Stimulated activated CD8-positive, alpha-beta memory T cell treated with anti-CD3 and anti-CD28 coated beads, Interleukin-7, amount 100 ng/mL, for 4 hours (primary cell): ENCODE measurements at regions not wholly inside any gene's neighbourhood (a gene's known extent, or its start where the extent isn't known, plus 50 kb on each side); places are given as distances from the start of the nearest gene placed in this dataset.

Experiments used
- DNase-seq, 2 donors: peaks; one replicate each; pipeline ENCODE4 v3.0.0-alpha.2; 2020; ENCODE audit warnings: low read depth in 2 of 2

DNA sequence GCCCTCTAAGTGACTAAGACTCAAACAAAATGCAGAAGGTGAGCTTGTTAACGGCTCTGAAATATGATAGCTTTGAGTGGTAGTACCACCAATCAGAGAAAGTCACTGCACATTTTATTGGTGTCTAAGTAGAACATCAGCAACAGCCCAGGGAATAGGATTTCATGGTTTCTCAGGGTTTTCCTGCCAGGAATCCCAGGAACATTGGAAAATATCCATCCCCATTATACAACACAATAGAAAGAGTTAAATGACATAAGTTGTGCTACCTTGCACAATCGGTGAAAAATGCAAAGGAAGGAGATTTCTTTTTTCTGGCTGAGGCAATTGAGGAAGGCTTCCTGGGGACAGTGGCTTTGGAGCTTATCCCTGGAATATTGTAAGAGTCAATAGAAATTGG lies 283.1 kb downstream of the HLX start:
- no peak for DNase-seq

DNA sequence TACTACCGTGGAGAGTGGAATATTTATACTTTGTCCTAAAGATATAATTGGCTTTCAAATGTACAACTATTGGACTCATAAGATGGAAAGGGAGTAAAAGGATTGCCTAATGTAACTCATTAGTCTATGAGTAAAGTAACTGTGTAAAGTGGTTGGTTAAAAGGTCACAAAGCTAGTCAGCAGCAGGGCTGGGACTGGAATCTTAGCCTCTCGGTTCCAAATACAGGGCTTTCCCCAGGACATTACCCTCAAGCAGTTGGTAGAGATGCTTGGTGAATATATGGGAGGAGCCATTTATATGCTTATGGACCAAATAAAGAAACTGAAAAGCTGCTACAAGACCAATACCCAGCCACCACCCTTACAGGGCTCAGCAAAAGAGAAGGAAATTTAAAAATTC lies 283.7 kb downstream of the HLX start:
- no peak for DNase-seq

DNA sequence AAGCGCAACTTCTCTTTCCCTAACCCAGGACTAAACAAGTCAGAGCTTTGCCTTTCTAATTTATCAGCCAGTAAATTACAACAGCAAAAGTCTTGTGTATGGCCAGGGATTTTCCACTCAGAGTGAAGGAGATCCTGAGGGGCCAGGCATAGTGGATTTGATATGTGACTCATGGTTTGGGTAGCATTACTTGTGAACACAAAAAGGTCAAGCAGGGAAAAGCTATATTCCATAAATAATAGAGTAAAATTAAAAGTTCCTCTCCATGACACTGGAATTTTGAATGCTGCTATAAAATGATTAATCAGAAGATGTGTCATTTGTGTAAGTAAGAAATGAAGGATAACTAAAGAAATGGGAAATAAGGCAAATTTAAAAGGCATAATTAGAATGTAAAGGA lies 284.8 kb downstream of the HLX start:
- DNase-seq, result no peak

DNA sequence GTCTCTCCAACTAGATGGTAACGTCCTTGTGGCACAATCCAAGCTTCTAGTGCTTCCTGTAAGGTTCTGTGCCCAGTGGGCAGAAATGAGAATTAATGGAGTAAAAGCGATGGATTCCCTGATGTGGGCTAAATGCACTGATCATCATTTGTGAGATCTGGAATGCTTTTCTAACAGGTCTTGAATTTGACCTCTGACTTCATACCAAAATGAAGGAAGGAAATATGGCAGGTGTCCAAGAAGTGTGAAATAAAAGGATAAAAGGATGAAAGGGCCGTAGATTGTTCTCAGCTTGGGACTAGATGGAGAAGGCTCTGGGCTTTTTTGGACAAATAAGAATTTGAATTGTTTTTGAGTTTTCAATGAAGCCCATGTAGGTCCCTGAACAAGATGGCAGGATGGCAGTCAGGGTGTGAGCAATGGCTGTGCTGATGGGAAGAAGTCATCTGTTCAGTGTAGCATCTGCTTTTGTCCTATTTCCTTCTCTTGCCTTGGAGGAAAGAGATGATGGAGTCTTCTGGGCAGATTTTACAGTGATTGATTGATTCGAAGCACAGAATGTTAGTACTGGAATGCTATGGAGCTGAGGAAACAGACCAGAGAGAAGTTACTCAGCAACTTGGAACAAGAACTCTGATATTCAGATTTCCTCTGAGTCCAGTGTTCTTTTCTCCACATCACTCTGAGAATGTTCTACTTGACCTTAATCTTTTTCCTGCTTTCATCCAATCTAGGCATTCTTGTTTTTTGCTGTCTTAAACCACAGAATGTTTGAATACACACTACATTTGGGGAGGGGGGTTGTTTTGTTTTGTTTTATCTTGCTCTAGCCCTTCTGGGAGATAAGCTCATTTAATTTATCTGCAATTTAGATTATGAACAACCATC lies 286.0 kb downstream of the HLX start:
- DNase-seq, result no peak

DNA sequence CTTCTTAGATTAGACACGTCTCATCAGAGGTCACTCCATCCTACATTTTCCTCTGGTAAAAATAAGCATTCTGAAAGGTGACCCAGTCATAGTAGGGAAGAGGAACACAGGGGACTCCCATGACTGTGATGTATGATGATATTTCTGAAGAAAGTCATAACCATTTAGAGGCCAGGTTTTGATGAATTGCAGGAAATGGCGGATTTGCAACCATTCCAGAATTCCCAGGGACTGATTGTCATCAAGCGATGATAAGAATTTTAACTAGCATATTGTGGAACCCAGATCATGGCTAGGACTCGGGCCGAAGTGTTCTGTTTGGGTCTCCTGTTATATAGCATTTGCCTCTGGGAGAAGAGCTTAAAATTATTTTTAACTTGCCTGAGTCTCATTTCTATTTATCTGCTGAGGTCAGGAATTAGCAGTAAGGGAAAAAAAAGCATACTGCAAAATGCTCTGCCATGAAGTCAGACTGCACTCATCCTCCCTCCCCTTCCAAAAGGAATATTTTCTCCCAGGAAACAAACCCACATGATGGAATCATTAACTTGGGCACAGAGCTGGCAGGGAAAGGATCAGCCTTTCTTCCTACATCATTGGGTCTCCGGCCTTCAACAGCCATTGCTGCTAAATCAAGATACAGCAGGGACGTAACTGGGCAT lies 286.7 kb downstream of the HLX start:
- no peak for DNase-seq

DNA sequence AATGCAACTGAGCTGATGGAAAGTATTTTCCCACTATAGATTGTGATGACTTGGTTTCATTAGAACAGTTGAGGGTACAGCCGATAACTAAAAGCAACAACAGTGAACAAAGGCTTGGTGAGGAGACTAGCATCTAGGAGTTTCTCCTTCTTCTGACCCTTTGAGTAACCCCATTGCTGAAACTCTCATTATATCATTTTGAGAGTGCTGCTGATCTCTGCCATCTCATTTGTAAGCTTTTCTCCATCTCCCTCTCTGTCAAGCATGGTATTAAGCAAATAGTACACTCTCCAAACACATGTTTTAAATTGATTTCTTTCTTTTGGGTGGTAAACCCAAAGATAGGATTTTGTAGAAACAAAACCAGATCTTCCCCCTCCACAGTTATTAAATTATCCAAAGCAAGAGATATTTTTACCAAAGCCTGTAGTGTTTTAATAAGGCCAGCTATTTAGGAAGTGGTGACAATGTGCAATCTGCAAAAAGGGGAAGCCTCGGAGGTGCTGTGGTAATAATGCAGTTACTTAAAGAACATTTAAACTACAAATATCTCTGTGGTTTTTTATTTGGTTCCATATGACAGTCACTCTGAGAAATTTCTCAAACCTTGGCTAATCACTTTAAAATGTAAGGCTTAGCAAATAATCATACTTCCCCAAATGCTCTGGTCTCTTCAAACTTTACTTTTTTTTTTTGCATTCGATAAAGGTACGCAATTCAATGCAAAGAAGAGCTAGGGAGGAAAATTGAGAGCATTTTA lies 287.5 kb downstream of the HLX start:
- no peak for DNase-seq

DNA sequence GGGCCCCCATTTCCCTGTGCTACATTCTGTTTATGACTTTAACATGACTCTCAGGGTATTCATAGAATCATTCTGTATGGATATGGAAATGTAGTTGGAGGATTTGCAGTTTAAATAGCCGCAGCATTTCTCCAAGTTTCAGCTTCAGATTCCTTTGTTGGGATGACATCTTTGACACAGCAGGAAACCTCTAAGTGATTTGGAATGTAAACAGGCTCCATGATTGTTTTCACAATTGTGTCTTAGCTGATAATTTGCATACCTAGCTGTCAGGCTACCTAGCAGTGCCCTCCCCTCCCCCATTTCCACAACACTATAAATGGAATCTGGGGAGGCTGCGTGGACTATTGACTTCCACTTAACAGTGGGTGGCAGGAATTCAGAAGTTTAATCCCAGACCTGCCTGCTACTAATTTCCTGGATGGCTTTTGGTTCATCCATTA lies 290.2 kb downstream of the HLX start:
- no peak for DNase-seq

DNA sequence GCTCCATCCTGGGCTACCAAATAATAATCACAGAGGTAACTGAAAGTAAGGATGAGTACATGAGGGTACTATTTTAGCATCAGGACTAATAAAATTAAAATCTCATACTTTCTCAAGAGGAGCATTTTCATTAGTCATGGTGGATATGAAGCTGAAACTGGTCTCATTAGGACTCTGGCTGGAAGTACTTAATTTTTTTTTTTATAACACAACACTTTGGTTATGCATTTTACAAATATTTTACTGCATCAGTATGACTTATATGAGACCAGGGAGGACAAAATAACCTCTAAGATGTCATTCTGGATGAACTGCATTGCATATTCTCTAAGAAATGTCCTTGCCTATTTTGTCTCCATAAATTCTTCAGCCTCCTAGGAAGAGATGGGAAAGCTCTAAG lies 290.9 kb downstream of the HLX start:
- no peak for DNase-seq

DNA sequence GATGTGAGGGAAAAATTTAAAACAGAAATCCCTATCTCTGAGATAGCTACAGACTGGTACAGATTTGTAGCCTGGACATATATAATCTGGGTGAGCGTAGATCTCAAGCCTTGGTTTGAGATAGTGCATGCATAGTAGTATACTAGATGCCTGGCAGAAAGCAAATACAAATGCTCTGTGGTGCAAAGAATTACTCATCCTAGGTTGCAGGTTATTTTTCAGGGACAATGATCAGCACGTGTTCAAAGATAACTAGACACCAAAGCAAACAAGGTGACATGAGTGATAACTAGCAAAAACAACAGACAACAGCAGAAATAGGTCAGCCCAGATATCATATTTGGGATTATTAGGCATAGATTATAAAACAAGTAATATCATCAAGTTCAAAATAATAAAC lies 292.5 kb downstream of the HLX start:
- no peak for DNase-seq

DNA sequence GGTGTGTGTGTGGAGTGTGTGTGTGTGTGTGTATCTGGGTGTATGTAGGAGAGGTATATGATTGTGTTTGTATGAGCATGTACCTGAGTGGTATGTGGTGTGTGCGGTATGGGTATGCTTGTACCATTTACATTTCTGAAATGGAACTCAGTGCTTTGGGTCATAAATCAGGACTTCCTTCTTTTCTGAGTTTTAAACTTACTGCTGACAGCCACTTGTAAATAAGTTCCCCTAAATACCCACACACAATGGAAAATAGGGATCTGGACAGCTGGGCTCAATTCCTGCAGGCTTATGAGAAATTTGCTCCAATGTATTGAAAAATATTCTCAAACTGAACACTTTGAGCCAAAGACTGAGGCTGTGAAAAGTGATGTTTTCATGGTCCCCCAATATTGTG lies 293.6 kb downstream of the HLX start:
- no peak for DNase-seq

DNA sequence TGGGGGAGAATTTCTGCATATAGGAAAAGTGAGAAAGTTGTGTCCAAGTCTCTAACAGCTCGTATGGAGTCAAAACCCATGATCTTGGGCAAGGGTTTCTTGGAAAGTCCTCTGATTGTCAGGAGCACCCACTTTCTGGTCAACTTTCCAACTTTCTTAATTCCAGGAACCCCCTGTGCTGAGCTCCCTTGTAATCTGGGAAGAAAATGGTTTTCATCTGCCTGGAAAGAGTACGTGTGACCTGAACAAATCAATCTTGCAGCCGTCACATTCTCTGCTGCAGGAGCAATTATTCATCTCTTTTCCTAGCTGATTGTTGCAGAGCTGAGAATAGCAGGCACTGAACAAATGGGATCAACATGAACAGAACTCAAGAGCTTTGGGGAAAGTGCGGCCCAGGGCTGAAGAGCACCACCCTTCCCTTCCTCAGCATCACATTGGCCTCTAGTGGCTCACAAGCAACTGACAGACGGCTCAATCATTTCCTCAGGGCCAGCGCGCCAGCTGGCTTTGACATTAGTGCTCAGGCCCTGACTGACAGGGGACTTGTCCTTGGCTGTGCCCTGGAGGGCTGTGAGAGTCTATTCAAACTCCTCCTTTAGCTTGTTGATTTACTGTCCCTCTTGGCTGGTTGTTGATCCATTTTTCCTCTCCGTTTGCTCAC lies 295.2 kb downstream of the HLX start:
- no peak for DNase-seq

DNA sequence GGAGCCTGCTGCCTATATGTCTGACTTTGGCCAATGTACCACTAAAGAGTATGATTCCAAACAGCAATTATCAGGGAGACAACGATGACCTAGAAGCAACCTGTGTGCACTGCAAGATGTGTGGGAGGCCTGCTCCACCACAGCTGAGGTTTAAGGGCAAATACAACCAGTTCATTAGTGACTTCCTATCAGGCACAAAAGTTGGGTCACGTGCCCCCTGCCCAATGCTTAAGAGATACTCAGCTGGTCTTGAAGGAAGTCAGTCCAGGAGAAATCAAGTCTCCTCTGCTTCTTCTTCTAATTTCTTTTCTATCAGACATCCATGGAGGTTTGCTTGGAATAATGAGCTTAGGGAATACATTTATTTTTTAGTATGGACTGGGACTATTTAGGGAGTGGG lies 296.0 kb downstream of the HLX start:
- no peak for DNase-seq

DNA sequence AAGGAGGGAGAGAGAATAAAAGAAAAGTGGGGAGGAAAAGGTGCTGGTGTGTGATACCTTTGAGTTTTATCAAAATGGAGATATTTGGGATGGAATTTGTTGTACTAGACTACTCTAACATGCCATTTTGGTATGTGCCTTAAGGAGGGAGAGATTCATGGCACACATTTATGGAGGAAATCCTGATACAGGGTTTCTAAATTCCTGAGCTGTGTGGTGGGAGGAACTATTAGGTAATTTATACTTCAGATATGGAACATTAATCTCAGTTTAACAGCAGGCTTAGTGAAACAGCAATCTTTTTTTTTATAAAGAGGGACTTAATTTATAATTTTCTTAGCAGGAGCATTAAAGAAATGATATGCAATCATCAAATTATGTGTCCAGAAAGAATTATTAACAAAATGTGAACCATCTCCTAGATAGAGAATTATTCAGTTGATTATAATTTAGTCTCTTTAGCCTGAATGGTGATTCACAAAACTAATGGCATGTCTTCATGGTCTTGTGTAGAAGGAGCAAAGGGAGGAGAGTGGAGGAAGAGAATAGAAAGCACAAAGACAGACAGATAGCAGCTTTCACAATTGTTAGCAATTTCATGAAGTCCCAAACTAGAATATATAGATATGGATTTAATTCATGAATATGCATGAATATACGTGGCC lies 301.6 kb downstream of the HLX start:
- DNase-seq, result no peak

DNA sequence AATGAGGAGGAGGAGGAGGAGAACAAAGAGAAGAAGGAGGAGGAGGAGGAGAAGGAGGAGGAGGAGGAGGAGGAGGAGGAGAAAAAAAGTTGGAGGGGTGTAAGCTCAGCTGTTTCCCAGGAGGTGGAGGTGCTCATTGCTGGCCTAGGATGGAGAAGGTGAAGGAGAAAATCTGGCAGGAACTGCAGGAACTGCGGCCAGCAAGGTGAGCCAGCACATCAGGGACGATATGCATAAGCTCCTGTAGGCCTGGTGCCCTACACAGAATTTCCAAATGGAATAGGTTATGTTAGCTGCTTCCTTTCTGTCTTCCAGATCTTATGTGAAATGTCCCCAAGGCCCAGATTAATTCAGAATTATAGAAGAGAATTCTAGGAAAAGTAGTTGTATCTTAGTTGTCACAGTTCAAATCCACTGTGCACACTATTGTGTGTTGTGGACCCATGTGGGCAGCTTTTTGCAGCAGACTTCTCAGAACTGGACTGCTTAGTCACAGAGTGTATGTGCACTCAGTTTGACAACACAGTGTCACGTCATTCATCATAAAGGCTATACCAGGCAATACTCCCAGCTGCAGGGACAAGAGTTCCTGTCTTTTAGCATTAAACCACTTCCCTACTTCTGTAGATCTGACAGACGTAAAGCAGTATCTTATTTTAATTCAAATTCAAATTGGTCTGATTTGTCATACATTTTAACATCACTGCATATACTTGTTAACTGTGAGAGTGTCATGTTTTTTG lies 303.7 kb downstream of the HLX start:
- no peak for DNase-seq

DNA sequence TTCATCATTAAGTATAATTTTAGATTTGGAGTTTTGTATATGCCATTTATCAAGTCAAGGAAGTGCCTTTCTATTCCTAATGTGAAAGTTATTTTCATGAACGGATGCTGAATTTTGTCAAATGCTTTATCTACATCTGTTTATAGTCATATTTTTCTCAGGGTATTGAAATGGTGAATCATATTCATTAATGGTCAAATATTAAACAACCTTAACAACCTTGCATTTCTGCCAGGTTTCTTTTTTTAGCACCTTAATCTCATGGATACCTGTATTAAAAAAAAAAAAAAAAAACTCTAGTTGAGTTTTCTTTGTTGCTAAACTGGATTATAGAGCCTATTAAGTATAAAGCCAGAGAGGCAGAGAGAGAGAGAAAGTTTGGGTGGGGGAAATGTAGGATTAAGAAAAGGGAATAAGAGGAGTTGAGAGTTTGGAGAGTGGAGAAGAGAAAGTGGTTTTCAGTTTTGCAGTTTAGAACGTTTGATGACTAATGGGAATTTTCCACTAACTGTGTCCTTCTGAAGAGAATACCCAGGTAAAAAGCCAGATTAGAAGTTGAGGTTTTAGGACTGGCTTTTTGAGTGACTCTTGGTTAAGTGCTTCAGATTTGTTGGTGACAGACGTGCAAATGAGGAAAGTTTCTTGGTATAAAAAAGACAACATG lies 305.0 kb downstream of the HLX start:
- no peak for DNase-seq

DNA sequence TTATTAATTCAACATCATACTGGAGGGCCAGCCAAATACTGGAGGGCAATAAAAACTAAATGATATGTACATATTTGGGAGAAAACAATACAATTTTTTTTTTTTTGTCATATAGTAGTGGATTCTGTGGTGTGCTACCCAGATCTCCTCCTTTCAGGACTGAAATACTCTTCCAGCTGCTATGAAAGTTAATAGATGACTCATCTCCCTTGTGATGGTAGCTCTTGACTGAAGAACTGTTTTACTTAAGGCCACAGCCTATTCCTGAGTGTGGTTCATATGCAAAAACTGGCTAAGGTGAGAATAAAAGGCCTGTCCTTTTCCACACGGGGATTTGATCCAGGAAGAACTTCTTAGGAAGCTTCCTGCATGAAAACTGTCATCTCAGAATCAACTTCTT lies 307.9 kb downstream of the HLX start:
- DNase-seq, result no peak

DNA sequence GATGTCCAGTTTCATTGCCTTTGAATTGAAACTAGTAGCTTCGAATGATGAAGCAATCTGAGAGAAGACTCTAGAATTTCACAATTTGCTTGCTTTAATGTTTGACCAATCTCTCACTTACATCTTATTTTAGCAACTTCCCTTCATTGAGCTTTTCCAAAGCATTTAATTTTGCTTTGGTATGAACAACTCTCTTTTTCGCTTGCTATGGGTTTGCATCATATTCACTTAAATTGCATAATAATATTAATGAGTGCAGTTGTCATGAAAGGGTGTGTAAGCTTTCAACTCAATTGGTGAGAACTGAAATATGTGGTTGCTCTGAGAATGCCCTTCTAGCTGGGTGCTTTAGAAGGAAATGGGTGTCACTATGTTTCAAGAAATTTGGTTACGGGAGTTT lies 309.2 kb downstream of the HLX start:
- no peak for DNase-seq

DNA sequence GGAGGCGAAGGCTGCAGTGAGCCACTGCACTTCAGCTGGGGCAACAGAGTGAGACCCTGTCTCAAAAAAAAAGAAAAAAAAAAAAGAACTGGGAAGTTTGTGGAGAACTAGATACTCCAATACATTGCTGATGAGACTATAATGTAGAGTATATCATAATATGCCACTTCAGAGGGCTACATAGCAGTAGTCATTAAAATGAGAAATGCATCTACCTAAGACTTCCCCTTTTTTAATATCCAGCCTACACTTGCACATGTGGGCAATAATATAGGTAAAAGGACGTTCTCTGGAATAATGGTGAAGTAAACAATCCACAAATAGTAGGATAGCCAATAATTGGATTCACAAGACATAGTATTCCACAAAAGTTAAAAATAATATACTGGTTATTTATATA lies 311.0 kb downstream of the HLX start:
- DNase-seq, result no peak

DNA sequence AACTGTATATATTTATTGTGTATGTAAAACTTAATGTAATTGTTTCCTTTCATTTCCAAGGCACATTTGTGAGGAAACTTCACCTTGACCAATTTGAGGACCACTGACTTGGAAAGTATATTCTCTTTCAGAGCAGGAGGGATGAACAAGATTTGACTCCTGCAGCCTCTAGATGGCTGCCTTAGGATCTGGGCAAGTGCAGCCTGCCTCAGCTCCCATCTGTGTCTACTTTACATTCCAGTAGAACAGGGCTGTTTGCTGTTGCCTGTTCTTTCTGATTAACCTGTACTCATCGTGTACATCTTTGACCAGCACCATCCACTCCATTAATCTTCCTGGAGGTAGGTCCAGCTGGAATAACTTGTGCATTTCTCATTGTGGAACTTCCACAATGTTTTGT lies 312.8 kb downstream of the HLX start:
- no peak for DNase-seq

DNA sequence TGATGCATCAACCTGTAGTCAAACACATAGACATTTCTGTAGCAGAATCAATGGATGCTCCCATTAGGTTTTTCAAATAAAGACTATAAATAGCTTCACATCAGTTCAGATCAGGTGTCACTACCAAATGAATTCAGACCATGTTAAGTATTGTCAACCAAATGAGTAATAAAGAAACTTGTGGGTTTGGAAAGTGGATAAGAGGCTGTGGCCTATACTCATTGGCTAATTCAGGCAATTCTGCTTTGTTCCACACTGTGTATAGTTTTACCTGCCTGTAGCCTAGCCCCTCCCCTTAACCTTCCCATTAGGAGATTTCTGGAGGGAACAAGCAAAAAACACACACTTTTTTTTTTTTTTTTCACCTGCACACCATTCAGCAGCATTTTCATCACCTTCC lies 321.2 kb downstream of the HLX start:
- no peak for DNase-seq
